Bronchial epithelial cell (primary cell): ENCODE measurements at regions not wholly inside any gene's neighbourhood (a gene's known extent, or its start where the extent isn't known, plus 50 kb on each side); places are given as distances from the start of the nearest gene placed in this dataset.
"Not testable (repeated sequence)": the region's sequence is repeated elsewhere in the genome, so short reads cannot be mapped to it uniquely, and the experiment has no call there.

Experiments
- DNase-seq: peaks from one replicate; pipeline ENCODE4 v3.0.0-alpha.2; 2010; ENCODE audit warnings: low read depth
- FAIRE-seq: peaks from 2 replicates; lab custom pipeline; 2011; peaks lifted over from hg19 to GRCh38; lab: Jason Lieb, UNC
- H3K27me3 ChIP-seq: 2 replicates; pipeline ENCODE4 v1.5.1; 2011; ENCODE audit warnings: low read length; ENCODE audit not compliant: control insufficient read depth, insufficient read depth
- H3K36me3 ChIP-seq: 2 replicates; pipeline ENCODE4 v1.5.1; 2011; ENCODE audit warnings: low read length; ENCODE audit not compliant: control insufficient read depth, insufficient read depth
- H3K4me3 ChIP-seq: 2 replicates; pipeline ENCODE4 v1.5.1; 2011; ENCODE audit warnings: mild to moderate bottlenecking, low read depth, low read length, control low read depth
- TF ChIP-seq, protein P1 (sequence below): IDR thresholded peaks from 2 replicates; pipeline ENCODE4 v1.5.1; 2011; ENCODE audit warnings: mild to moderate bottlenecking, moderate library complexity, low read length, control low read depth, inconsistent platforms; ENCODE audit not compliant: insufficient read depth, severe bottlenecking

GRCh38 chr14:87241018-87241768 lies 751.8 kb downstream of the GALC start:
- DNase-seq: no peak
- H3K36me3 ChIP-seq: no peaks in the 10 kb centered on the region
- no peak for FAIRE-seq
- no peak overlapping the region for H3K4me3 ChIP-seq
- TF ChIP-seq, protein P1, sequence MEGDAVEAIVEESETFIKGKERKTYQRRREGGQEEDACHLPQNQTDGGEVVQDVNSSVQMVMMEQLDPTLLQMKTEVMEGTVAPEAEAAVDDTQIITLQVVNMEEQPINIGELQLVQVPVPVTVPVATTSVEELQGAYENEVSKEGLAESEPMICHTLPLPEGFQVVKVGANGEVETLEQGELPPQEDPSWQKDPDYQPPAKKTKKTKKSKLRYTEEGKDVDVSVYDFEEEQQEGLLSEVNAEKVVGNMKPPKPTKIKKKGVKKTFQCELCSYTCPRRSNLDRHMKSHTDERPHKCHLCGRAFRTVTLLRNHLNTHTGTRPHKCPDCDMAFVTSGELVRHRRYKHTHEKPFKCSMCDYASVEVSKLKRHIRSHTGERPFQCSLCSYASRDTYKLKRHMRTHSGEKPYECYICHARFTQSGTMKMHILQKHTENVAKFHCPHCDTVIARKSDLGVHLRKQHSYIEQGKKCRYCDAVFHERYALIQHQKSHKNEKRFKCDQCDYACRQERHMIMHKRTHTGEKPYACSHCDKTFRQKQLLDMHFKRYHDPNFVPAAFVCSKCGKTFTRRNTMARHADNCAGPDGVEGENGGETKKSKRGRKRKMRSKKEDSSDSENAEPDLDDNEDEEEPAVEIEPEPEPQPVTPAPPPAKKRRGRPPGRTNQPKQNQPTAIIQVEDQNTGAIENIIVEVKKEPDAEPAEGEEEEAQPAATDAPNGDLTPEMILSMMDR: no peak
- no peaks in the 10 kb centered on the region for H3K27me3 ChIP-seq

DNA sequence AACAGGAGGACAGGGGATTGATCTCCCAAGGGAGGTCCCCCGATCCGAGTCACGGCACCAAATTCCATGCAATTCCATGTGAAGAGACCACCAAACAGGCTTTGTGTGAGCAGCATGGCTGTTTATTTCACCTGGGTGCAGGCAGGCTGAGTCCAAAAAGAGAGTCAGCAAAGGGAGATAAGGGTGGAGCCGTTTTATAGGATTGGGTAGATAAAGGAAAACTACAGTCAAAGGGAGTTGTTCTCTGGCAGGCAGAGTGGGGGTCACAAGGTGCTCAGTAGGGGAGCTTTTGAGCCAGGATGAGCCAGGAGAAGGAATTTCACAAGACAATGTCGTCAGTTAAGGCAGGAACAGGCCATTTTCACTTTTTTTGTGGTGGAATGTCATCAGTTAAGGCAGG lies 752.7 kb downstream of the GALC start:
- not testable (repeated sequence) for H3K4me3 ChIP-seq, H3K36me3 ChIP-seq, H3K27me3 ChIP-seq, DNase-seq, FAIRE-seq

DNA sequence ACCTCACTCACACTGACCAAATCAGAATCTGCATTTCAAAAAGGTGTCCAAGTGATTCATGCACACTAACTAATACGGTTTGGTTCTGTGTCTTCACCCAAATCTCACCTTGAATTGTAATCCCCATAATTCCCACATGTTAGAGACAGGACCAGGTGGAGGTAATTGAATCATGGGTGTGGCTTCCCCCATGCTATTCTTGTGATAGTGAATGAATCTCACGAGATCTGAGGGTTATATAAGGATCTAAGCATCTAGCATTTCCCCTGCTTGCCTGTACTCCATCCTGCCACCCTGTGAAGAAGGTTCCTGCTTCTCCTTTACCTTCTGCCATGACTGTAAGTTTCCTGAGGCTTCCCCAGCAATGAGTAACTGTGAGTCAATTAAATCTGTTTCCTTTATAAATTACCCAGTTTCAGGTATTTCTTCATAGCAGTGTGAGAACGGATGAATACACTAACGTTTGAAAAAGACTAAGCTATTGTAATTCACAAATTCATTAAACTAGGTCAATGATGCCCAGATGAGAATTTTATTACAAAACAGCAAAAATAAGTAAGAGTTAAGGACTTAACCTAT lies 759.1 kb downstream of the GALC start:
- H3K36me3 ChIP-seq: no peaks in the 10 kb centered on the region
- H3K27me3 ChIP-seq: no peaks in the 10 kb centered on the region
- TF ChIP-seq, protein P1: no peak
- H3K4me3 ChIP-seq: no peak overlapping the region
- DNase-seq (peak; percentile 69), FAIRE-seq (no peak)

DNA sequence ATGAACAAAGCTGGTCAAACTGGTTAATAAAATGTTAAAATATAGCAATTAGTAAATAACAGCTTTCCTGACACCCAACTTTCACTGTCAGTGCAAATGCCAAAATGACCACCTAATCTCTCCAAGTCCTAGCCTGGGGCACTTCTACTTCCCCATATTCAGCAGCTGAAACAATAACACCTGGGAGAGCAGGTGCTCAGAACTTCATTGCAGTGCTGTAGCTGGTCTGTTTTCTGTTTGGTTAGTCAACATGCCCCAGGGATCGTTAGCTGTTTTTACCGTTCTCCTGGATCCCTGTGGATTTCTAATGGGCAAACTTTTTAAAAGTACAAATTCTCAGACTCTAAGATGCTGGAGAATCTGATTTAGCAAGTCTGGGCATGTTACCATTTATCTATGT lies 759.7 kb downstream of the GALC start:
- peak; percentile 55 for DNase-seq

DNA sequence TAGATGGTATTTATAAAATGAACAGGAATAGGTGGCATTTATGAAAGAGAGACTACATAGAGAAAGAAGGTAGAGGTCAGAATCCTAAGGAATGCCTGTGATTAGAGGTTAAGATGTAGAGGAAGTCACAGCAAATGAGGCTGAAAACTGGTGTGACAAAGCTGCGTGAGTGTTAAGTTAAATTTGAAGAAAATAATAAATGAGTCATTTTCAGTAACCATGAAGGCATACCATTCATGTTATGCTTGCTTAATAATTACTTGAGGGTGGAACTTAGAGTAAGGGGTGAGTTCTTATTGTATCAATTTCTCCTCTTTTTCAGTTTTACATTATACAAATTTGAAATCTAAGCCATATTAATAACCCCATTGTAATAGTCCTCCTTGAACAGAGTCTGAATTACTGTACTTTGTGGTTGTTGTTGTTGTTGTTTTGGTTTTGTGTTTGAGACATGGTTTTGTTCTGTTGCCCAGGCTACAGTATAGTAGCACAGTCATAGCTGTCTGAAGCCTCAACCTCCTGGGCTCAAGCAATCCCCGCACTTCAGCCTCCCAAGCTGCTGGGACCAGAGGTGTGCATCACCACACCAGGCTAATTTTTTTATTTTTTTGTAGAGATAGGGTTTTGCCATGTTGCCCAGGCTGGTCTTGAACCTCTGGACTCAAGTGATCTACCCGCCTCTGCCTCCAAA lies 761.5 kb downstream of the GALC start:
- no peaks in the 10 kb centered on the region for H3K27me3 ChIP-seq

More for the DNA sequence above, 759.7 kb downstream of the GALC start:
- Histone ChIP-seq H3K27me3 (no peaks in the 10 kb centered on the region), H3K4me3 (no peak overlapping the region), H3K36me3 (no peaks in the 10 kb centered on the region)
- no peak for FAIRE-seq
- TF ChIP-seq, protein P1: no peak

More for the DNA sequence above, 761.5 kb downstream of the GALC start:
- H3K4me3 ChIP-seq: no peak overlapping the region
- DNase-seq (peak; percentile 54), FAIRE-seq (no peak)
- H3K36me3 ChIP-seq: no peaks in the 10 kb centered on the region
- TF ChIP-seq, protein P1: no peak
